Panc1 (cell line): ENCODE measurements at regions not wholly inside any gene's neighbourhood (a gene's known extent, or its start where the extent isn't known, plus 50 kb on each side); places are given as distances from the start of the nearest gene placed in this dataset.

Source experiments
- ATAC-seq: fragments of 200-7000 bp; cut with Tn5 transposase; 2 replicates; pipeline ENCODE4 v1.9.1; 2020; ENCODE audit warnings: mild to moderate bottlenecking, moderate library complexity
- BruUV-seq: library from RNA; stranded (reverse); fragments of 400-500 nt; replicated peaks from 2 replicates; lab custom pipeline; 2021; lab: Mats Ljungman, UMichigan
- CTCF ChIA-PET: fragments of 300-600 bp; sonication (Branson Sonifier 250); formaldehyde crosslinking; loops from one replicate; lab custom pipeline; 2022; ENCODE audit warnings: antibody characterized with exemption; lab: Charles Lee
- POLR2A ChIA-PET: fragments of 300-600 bp; sonication (Branson Sonifier 250); formaldehyde crosslinking; loops from one replicate; lab custom pipeline; 2022; ENCODE audit warnings: antibody characterized with exemption; lab: Charles Lee
- DNase-seq: peaks from one replicate; pipeline ENCODE4 v3.0.0-alpha.2; 2010; ENCODE audit warnings: low read depth, low spot score
- H3K27ac ChIP-seq: 2 replicates; pipeline ENCODE4 v1.5.1; 2011; ENCODE audit warnings: mild to moderate bottlenecking, low read length, inconsistent platforms
- H3K27me3 ChIP-seq: fragments of 200-500 bp; sonication (Bioruptor generic); 2 replicates; pipeline ENCODE4 v1.6.0; 2014; ENCODE audit warnings: low read length, inconsistent platforms; ENCODE audit not compliant: control insufficient read depth, insufficient read depth
- H3K36me3 ChIP-seq: fragments of 200-500 bp; sonication (Bioruptor generic); 2 replicates; pipeline ENCODE4 v1.5.1; 2014; ENCODE audit warnings: inconsistent platforms, mild to moderate bottlenecking, low read length, moderate library complexity; ENCODE audit not compliant: control insufficient read depth, insufficient read depth
- H3K4me1 ChIP-seq: 2 replicates; pipeline ENCODE4 v1.5.1; 2011; ENCODE audit warnings: inconsistent platforms, mild to moderate bottlenecking, low read length, moderate library complexity; ENCODE audit not compliant: control insufficient read depth, insufficient read depth
- H3K4me3 ChIP-seq, 2 experiments: 2 replicates each; pipeline ENCODE4 v1.5.1; 2011 to 2012; ENCODE audit warnings: low read depth in 2 of 2, low read length in 2 of 2, mild to moderate bottlenecking in 2 of 2, inconsistent platforms in 1 of 2, moderate library complexity in 1 of 2
- H3K9me3 ChIP-seq: fragments of 200-500 bp; sonication (Bioruptor generic); 2 replicates; pipeline ENCODE4 v1.5.1; 2014; ENCODE audit warnings: low read depth, mild to moderate bottlenecking, inconsistent platforms, low read length, moderate library complexity; ENCODE audit not compliant: control insufficient read depth, insufficient read depth
- CTCF ChIP-seq: fragments of 450-650 bp; IDR thresholded peaks from 2 replicates; pipeline ENCODE4 v1.5.1; 2017; ENCODE audit warnings: mild to moderate bottlenecking
- POLR2AphosphoS5 ChIP-seq: IDR thresholded peaks from 2 replicates; pipeline ENCODE4 v1.6.1; 2012; ENCODE audit warnings: mild to moderate bottlenecking, low read depth, low read length, moderate library complexity
- REST ChIP-seq, 2 experiments: IDR thresholded peaks; 2 replicates each; pipeline ENCODE4 v1.6.1; 2011 to 2012; ENCODE audit warnings: low read depth in 2 of 2, control low read depth in 1 of 2, low read length in 1 of 2, mild to moderate bottlenecking in 1 of 2, moderate library complexity in 1 of 2; ENCODE audit not compliant: insufficient read depth in 1 of 2
- SIN3A ChIP-seq: IDR thresholded peaks from 2 replicates; pipeline ENCODE4 v1.6.1; 2012; ENCODE audit warnings: low read depth, mild to moderate bottlenecking, low read length, moderate library complexity, borderline replicate concordance; ENCODE audit not compliant: insufficient read depth
- TCF7L2 ChIP-seq: IDR thresholded peaks from 2 replicates; pipeline ENCODE4 v1.6.1; 2011; ENCODE audit warnings: mild to moderate bottlenecking, low read depth, low read length, inconsistent platforms
- in situ Hi-C: cut with HindIII; loops from 2 replicates; pipeline ENCODE4 v1.10.0; 2016; ENCODE audit warnings: low sequenced_read_pairs, low pct_unique_long_range_greater_than_20kb
- intact Hi-C: fragments of 100-400 bp; cut with micrococcal nuclease; formaldehyde crosslinking; loops from one replicate; pipeline ENCODE4 v1.10.0; 2022; ENCODE audit not compliant: unreplicated experiment

- no peak for ATAC-seq
- POLR2A ChIA-PET, result no interaction called here
- CTCF ChIA-PET, result no interaction called here
- no peaks in the 10 kb centered on the region for H3K4me1 ChIP-seq
- H3K9me3 ChIP-seq, result no peaks in the 10 kb centered on the region
- H3K27ac ChIP-seq, result no peak overlapping the region
- TF ChIP-seq SIN3A (no peak), CTCF (no peak), REST (IDR thresholded peaks at IDR 0.05; ENCODE audit: insufficient read depth in 1 of 2, low read depth in 2 of 2, low read length in 1 of 2) (no peak), TCF7L2 (no peak), POLR2AphosphoS5 (no peak)
- in situ Hi-C loops, result no loop called here
- no peaks in the 10 kb centered on the region for H3K27me3 ChIP-seq
- no peaks in the 10 kb centered on the region for H3K36me3 ChIP-seq
- no peak for DNase-seq
- BruUV-seq, result no TSS peak
- intact Hi-C loops, result no loop called here
- H3K4me3 ChIP-seq, result no peak overlapping the region
Measured at GRCh38 chr3:164208048-164208447, 870.2 kb downstream of the SI start.

- no peak for ATAC-seq
- ChIA-PET CTCF (no interaction called here), POLR2A (no interaction called here)
- no peak for DNase-seq
- H3K27me3 ChIP-seq, result no peaks in the 10 kb centered on the region
- H3K27ac ChIP-seq, result no peak overlapping the region
- H3K4me3 ChIP-seq, result no peak overlapping the region
- no TSS peak for BruUV-seq
- no peaks in the 10 kb centered on the region for H3K4me1 ChIP-seq
- in situ Hi-C loops, result no loop called here
- no peaks in the 10 kb centered on the region for H3K9me3 ChIP-seq
- TF ChIP-seq TCF7L2 (peak; percentile 82), REST (IDR thresholded peaks at IDR 0.05; ENCODE audit: insufficient read depth in 1 of 2, low read depth in 2 of 2, low read length in 1 of 2) (no peak)
- intact Hi-C loops, result no loop called here
- H3K36me3 ChIP-seq, result no peaks in the 10 kb centered on the region
Measured at GRCh38 chr3:164200053-164200823, 878.1 kb downstream of the SI start.
